DMS53 treated with DMSO at 0.1 percent for 48 hours (cell line): ENCODE measurements at regions not wholly inside any gene's neighbourhood (a gene's known extent, or its start where the extent isn't known, plus 50 kb on each side); places are given as distances from the start of the nearest gene placed in this dataset.

ENCODE experiments used
- DNase-seq: peaks from one replicate; lab custom pipeline; 2025; ENCODE audit not compliant: unreplicated experiment; lab: John Stamatoyannopoulos, UW

DNA sequence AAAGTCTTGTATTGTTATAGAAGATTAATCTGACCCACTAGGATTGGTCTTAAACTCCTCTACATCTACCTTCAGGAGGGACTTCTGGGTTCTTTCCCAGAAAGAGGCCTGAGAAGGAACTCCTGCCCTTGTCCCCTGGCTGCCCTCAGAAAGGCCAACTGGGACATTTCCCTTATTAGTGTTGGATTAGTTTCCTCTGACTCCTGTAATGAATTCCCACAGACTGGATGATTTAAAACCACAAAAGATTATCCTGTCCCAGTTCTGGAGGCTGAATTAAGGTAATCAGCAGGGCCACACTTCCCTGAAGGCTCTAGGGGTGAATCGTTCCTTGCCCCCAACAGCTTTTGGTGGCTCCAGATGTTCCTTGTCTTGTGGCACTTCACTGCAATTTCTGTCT, 102.8 kb upstream of the NMNAT3 start:
- no peak for DNase-seq

DNA sequence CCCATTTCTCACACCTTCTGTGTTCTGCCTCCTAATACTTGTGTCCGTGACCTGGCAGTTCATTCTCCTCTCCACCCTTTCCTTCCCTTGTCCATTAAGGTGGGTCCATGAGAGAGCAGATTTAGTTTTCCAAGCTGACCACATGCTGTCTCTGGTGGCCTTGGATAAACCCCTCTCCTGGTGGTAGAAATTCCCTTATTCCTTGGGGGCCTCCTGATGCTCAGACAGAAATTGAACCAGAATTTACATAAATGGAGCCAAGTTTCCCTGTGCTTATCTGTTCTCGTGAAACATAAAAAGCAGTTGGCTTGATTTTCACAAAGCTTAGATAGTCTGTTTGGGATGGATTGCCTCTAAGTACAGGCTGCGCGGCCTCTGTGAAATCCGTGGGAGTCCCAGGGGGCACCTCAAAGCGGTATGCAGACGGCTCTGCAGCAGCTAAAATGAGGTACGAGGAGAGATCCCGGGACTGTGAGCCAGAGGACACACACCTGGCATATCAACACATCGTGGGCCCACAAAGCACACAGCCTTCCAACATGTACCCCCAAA, 101.0 kb upstream of the NMNAT3 start:
- no peak for DNase-seq

DNA sequence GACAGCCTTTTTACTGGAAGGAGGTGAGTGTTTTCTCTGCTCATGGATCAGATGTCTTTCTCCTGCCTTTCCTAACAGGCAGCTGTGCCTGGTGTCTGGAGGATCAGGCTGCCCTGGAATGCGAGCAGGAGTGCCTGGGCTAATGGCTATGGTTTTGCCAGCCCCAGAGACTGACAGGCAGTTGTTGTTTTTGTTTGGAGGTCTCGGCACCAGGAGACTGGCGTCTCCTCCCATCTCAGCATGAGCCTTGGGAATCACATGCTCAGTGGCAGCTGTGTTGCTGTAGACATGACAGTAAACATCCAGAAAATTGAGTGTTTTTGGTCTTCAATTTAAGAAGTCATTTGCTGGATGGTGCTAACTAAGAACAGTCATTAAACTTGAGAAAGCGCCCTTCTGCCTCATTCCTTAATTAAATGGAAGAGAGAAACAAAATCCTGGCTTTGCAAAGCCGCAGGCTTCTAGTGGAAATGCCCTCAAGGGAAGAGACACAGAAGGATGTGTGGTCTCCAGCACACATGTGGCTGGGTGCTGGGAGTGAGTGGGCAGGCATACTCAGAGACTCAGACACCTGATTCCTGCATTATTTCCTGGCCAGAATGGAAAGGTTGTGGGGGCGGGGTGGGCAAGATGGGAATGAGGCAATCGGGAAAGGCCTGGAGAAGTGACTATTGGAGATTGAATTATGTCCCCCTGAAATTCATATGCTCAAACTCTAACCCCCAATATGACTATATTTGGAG, 97.0 kb upstream of the NMNAT3 start:
- no peak for DNase-seq

DNA sequence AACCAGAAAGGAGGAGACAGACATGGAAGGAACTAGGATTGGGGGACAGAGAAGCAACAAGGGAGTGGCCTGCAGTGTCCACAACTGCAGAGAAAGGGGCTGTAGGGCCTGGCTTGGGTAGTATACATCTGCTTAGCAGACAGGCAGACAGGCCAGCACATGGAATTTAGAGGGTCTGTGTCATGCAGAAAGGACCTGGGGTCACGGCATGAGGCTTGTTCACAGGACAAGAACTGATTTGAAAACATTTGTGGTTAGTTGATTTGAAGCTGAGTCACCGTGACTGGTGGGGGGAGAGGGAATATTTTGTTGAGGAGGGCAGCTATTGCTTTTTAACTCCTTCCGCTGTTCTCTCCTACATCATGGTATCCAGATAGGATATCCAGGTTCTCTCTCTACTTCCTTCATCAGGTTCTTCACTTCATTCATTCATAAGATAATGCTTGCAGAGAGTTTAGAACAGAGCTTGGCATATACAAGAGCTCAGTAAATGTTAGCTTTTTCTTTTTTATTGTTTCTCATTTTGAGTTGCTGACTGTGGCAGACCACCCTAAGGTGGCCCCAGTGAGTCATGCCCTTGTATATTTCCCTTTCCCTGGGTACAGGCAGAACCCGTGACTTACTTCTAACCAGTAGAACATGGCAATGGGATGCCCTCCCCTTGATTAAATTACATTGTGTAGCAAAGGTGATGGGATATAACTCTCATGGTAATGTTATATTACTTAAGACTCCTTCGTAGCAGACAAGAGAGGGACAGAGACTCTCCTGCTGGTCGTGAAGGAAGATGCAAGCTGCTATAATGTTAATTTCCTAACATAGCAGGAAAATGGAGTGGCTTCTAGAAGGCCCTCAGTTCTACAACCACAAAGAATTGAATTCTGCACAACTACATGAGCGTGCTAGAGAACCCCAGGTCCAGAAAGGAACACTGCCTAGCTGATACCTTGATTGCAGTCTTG, 95.0 kb upstream of the NMNAT3 start:
- DNase-seq = no peak

DNA sequence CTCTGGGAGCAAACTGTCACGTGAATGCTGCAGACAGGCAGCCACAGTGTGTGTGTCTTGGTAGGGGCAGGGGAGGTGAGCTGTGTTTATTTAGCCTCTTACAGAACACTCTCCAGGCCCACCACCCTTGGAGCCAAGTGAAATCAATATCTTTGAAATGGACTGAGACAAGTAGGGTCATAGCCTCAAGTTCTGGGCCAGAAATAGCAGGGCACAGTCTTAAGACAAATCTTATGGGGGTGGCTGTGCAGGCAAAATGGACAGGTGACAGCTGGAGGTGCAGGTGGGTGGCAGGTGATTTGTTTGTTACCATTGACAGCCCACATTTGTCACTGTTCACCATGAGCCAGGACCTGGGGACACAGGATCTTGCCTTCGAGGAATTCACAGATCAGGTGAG, 93.6 kb upstream of the NMNAT3 start:
- no peak for DNase-seq

DNA sequence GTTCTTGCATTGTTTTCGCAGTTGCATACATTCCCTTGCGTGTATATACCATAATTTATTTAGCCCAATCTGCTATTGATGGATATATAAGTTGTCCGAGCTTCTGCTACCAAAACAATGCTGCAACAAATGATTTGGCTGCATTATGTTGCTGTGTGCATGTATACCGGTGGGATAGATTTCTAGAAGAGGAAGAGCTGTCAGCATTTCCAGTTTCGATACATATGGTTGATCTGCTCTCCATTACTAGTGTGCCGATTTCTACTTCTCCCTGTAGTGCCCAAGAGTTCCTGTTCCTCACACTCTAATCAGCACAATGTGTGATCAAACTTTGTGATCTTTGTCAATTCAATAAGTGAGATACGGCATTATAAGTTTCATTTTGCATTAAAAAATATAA, 92.8 kb upstream of the NMNAT3 start:
- no peak for DNase-seq

DNA sequence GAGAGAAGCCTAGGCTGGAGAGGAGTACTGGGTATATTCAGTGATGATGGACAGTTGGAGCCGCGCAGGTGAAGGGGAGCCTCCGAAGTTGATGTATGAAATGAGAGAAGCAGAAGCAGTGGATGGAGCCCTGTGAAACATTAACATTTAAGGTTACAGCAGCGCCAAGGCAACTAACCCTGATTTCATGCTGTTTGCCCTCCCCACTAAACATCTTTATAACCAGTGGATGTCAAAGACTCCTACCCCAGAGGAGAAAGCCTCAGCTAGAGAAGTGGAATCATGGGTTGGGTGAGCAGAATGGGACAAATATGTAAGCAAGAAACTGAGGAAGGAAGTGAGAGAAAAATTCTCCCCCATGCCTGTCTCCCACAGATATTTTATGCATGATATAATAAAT, 92.0 kb upstream of the NMNAT3 start:
- no peak for DNase-seq

DNA sequence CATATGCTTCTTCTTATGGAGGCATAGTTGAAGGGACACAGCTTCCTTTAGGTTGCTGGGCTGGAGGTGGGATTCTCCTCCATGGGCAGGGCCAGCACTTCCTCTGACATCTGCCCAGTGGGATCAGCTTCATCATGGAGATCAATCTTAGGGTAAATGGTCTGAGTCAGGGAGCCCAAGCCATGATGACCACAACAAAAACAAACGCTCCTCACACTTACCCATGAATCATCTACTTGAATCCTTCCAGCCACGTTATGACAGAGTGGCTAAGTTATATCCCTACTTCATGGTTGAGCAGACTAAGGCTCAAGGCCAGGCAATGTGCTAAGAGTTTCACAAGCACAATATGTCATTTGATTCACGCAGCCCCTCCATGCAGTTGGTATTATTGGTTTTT, 87.2 kb upstream of the NMNAT3 start:
- no peak for DNase-seq

DNA sequence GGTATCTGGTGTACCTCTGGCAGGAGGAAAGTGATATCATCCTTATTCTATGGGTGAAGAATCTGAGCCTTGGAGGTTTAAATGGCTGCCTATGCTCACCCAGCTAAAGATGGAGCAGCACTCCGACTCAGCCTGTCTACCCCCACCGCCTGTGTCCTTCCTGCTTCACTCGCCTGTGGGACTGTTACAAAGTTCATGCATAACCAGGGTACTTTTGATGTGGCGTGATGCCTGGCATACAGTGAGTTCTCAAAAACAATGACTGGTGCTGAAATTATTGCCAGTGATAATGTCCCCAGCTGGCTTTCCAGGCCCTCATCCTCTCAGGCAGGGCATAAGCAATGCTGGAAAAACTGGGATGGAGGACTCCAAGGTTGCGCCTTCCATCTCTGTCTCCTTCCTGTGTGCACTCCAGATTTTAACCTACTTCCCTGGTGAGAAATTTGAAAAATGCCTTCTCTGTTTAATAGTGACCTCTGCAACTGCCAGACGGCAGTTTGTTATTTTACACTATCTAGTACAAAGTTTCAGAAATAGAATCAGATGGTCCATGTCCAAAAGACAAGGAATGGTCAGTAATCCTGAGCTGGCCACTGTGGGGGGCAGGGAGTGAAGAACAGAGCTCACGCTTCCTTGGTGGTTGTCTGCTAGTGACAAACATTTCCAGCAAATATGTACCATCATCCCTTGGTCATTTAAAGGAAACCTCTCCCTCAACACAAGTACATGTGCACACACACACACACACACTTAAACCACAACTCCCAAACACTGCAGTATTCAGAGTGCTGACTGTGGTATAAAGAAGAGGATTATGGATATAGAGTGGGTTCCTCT, 86.5 kb upstream of the NMNAT3 start:
- no peak for DNase-seq

DNA sequence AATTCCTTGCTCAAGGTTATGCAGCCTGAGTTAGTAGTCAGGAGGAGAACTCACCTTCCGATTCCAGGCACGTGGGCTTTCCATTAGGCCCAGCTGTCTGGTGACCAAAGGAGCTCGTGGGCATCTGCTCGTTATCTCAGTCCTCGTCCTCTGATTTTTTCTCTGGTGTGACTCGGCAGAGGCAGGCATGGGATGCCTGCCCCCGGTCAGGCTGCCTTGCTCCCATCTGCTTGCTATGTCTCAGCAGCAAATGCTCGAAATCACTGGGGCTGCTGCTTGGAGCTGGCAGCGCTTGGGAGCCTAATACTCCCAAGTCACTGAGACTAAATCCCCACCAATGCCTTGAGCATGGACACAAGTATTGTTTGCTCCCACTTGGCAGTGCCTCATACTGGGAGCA, 84.5 kb upstream of the NMNAT3 start:
- no peak for DNase-seq

DNA sequence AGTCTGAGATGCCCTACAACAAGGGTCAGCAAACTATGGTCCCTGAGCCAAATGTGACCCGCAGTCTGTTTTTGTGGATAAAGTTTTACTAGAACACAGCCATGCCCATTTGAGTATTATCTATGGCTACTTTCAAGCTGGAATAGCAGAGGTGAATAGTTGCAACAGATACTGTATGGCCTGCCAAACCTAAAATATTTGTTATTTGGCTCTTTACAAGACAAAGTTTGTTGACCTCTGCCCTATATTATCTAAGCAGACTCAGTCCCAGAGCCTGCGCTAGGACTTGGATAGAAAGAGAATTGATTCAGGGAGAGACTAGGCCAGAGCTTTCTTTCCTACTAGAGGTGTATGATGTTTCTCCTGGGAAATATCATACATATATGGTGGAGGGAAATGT, 81.7 kb upstream of the NMNAT3 start:
- DNase-seq = no peak

DNA sequence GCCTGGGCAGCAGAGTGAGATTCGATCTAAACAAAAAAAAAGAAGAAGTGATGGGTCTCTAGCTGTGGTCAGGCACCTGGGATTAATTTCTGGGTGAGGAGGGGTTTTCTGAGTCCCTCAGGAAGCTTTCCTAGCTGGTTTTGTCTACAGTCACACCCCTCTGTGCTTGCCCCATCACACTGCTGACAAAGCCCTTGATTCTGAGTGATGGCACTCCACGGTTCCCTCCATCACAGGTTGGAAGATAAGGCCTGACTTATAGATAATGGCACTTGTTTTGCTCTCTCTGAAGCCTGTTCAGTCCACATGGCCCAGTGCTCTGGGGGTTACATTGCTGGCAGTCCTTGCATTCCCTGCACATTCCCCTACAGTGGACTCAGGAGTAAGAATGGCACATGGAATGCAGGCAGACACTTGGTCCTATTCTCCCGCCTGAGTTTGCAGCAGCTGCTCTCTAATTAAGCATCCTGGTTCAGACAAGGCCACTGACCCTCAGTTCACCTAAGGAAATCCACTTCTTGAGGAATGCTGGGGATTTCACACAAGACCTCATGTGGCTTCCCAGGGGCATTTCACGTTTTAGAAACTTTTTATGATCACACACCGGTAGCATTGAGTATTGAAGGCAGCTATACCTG, 81.0 kb upstream of the NMNAT3 start:
- DNase-seq = no peak

DNA sequence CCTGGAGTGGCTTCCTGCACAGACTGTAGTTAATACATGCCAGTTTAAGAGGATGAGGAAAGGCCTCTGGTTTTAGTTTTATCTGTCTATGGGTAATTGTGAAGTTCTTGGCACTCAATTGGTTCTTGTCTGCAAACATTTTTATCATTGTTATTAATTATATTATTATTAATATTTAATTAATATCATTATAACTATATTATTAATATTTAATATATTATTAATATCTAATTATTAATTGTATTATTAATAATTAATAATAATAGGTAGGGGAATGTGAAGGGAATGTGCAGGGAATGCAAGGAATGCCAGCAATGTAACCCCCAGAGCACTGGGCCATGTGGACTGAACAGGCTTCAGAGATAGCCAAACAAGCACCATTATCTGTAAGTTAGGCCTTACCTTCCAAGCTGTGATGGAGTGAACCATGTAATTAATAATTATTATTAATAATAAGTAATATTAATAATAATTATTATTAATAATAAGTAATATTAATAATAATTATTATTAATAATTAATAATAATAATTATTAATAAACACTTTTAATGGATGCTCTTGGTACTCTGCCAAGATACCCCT, 79.8 kb upstream of the NMNAT3 start:
- DNase-seq = no peak

DNA sequence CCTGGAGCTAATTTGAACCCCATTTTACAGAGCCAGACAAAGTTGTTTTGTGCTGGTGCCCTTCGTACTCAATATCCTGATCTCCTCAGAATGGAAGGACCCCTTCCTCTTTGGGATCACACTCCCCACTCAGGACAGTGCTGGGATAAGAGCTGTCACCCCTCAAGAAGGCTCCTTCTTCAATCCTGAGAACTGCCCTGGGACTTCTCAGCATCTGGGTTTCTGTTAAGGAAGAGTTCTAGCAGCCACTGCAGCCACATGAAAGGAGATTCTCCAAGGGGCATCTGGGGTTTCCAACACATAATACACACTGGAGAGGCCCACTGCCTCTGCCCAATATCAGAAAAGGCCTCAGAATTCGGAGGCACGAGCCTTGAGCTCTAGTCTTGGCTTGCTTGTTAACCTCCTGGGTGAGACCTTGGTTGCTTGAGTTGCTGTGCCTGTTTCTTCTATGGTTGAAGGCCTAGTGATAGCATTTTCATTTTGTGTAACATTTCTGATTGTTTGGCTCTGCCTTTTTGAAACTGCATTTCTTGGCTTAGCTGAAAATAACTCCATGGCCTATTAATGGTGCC, 78.8 kb upstream of the NMNAT3 start:
- DNase-seq = no peak

DNA sequence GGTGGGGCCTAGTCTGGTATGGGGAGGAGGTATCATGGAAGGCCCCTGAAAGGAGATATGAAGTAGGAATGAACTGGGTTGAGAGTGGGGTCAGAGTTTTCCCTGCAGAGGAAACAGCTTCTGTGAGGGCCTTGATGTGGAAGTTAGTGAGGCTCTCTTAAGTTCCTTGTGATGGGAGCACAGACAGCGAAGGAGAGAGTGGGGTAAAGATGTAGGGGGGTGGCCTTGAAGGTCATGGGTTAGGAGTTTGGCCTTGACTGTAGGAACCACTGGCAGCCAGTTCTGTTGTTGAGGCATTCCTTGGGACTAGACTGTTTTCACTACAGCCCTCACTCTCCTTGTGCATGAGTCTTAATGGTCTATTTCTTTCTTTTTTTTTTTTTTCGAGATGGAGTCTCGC, 77.8 kb upstream of the NMNAT3 start:
- no peak for DNase-seq

DNA sequence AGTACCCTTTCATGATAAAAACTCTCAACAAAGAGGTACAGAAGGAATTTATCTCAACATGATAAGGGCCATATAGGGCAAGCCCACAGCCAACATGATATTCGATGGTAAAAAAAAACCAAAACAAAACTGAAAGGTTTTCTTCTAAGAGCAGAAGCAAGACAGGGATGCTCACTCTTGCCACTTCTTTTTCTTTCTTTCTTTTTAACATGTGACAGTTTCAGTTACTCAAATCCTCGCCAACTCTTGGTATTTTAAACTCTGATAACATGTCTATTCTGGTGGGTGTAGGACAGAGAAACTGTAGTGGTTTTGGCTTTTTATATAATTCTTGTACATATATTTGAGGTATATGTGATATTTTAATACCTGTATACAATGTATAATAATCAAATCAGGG, 74.0 kb upstream of the NMNAT3 start:
- no peak for DNase-seq

DNA sequence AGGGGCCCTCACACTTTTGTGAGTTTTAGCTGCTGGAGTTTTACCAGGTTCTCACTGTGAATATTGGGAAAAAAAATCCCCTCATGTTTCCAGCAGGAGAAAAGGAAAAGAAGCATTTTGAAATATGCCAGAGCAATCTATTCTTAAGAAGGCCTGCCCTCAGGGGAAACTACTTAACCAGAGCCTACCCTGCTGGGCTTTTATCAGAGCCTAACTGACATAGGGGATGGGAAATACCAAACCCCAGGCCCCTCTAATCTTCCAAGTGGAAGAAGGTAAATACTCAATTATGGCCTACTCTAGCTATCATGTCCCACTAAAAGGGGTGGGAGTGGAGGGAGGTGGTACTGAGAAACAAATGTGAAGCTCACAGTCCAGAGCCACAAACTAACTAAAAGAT, 68.7 kb upstream of the NMNAT3 start:
- DNase-seq = no peak

DNA sequence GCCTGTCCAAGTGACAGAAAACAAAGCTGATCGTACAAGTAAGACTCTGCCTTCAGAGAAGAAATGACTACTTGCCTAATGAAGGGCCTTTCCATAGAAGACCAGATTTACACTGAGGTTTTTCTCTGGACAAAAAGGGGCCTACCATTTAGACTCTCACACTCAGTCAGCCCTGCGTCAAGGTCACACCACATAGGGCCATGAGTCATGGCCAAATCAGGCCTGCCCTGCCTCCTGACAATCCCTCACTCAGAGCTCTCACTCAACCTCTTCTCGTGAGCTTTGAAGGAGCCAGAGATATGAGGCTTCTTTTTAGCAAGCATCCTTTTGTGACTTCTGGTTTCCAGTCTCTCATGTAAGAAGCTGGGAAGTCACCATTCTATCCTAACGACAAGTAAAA, 68.1 kb upstream of the NMNAT3 start:
- no peak for DNase-seq

DNA sequence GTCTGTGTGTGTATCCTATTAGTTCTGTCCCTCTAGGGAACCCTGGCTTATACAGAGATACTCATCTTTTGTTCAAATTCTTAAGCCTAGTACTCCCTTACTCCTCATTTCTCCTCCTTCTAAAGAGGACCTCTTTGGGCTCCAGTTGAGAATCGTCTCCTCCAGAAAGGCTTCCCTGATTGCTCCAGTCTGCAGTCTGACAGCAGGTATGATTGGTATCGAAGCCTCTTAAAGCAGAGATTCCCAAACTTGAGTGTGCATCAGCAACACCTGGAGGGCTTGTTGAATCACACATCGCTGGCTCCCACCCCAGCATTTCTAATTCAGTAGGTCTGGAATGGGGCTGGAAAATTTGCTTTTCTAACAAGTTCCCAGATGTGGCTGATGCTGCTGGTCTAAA, 60.9 kb upstream of the NMNAT3 start:
- no peak for DNase-seq
